ENCODE measurements at regions not wholly inside any gene's neighbourhood (a gene's known extent, or its start where the extent isn't known, plus 50 kb on each side); places are given as distances from the start of the nearest gene placed in this dataset.
"Not testable (repeated sequence)": the region's sequence is repeated elsewhere in the genome, so short reads cannot be mapped to it uniquely, and the experiment has no call there.

DNA sequence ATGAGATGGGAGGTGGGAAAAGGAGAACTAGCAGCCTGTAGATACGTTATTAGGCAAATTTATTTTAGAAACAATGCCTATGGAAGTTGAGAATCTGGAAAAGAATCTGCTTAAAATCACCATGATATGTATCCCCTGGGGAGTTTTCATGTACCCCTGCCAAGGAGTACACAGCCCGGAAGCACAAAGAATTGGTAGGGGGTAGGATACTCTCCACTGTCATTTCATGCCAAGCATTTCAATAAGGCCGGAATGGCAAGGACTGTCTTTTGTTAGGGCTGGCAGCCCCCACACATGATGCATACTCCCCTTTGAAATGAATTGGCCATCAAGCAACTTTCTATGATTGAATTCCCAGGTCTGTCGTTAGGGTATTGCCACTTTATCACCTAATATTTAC lies 111.5 kb upstream of the APP start:
- Mint-ChIP-seq H3K9me3 (no peaks in the 10 kb centered on the region), H3K36me3 (no peaks in the 10 kb centered on the region), H3K27ac (no peak overlapping the region), H3K4me3 (no peak overlapping the region), H3K4me1 (no peaks in the 10 kb centered on the region), H3K27me3 (no peaks in the 10 kb centered on the region)
- no peak for DNase-seq
- ATAC-seq (replicated peaks), result no peak

DNA sequence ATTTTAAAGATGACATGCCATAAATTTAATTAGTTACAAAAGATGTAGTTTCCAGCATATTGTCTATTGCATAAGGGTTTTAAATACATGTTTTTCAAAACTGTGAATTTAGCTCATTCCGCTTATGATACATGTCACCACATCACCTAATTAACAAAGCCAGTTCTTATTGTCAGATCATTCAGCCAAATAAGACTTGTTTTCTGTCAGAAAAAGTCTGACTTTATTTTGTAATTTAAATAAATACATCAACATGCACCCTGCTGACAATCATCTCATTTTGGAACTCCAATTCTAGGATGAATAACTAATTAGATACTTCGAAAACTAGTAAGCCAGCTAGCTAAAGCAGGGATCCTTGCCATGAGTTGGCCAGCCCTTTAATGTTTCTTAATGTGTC lies 110.9 kb upstream of the APP start:
- no peaks in the 10 kb centered on the region for H3K4me1 Mint-ChIP-seq
- H3K27ac Mint-ChIP-seq, result no peak overlapping the region
- H3K27me3 Mint-ChIP-seq, result no peaks in the 10 kb centered on the region
- no peak overlapping the region for H3K4me3 Mint-ChIP-seq
- H3K9me3 Mint-ChIP-seq, result peaks cover 0 to 2% of the 10 kb centered on the region in 2 donors
- DNase-seq, result no peak
- ATAC-seq (replicated peaks), result no peak
- no peaks in the 10 kb centered on the region for H3K36me3 Mint-ChIP-seq

DNA sequence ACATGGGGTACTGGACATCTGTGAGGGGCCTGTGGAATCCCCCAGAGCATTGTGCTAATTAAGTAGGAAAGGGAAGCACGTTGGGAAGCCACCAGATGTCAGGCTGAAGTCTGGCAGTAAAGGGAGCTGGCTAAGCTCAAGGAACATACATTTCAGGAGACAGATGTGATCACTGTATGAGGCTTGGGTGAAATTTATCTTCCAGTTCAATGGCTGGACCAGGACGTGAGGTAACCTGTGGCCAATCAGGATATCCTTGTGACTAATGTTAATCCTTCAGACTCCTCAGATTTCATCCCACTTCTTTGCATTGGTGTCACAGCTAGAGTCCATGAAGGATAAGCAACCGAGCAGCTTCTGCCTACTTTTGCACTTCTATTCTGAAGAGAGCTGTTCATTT lies 110.2 kb upstream of the APP start:
- Mint-ChIP-seq H3K27me3 (no peaks in the 10 kb centered on the region), H3K36me3 (no peaks in the 10 kb centered on the region), H3K9me3 (peaks cover 3 to 5% of the 10 kb centered on the region in 2 donors), H3K27ac (no peak overlapping the region), H3K4me1 (no peaks in the 10 kb centered on the region), H3K4me3 (no peak overlapping the region)
- ATAC-seq (replicated peaks) (no peak), DNase-seq (no peak)

DNA sequence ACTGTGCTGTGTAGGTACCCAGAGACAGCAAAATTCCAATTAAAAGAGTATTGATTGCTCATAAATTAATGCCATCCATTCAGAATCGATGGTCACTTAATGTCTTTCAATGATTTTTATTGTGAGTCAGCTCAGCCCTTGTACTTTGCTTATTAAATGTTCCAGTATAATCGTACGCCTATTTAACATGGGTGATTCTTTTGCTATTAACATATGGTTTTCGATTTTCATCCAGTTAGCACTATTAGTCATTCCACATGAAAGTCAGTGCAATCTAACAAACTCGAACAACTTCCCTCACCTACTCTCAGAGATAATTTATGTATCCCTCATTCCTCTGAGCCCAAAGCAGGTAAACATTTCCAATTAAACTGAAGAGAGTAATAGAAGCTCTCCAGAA lies 109.6 kb upstream of the APP start:
- DNase-seq, result no peak
- Mint-ChIP-seq H3K27me3 (no peaks in the 10 kb centered on the region), H3K9me3 (peaks cover 8 to 9% of the 10 kb centered on the region in 2 donors), H3K4me1 (no peaks in the 10 kb centered on the region), H3K4me3 (no peak overlapping the region), H3K36me3 (no peaks in the 10 kb centered on the region), H3K27ac (no peak overlapping the region)
- no peak for ATAC-seq (replicated peaks)

DNA sequence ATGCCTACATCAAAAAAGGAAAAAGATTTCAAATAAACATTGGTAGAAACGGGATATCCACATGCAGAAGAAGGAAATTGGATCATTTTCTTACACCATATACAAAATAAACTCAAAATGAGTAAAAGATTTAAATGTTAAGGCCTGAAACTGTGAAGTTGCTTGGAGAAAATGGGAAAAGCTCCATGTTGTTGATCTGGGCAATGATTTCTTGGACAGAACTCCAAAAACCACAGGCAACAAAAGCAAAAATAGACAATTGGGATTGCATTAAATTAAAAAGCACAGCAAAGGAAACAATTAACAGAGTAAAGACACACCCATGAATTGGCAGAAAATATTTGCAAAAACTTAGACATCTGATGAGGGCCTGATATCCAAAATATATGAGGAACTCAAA lies 105.2 kb upstream of the APP start:
- Mint-ChIP-seq H3K4me3 (no peak overlapping the region), H3K4me1 (no peaks in the 10 kb centered on the region), H3K27me3 (peaks cover 6% of the 10 kb centered on the region in 2 donors), H3K36me3 (peaks cover 0 to 3% of the 10 kb centered on the region in 2 donors), H3K27ac (no peak overlapping the region), H3K9me3 (peaks cover 34 to 36% of the 10 kb centered on the region in 2 donors)
- ATAC-seq (replicated peaks) (no peak), DNase-seq (no peak)

DNA sequence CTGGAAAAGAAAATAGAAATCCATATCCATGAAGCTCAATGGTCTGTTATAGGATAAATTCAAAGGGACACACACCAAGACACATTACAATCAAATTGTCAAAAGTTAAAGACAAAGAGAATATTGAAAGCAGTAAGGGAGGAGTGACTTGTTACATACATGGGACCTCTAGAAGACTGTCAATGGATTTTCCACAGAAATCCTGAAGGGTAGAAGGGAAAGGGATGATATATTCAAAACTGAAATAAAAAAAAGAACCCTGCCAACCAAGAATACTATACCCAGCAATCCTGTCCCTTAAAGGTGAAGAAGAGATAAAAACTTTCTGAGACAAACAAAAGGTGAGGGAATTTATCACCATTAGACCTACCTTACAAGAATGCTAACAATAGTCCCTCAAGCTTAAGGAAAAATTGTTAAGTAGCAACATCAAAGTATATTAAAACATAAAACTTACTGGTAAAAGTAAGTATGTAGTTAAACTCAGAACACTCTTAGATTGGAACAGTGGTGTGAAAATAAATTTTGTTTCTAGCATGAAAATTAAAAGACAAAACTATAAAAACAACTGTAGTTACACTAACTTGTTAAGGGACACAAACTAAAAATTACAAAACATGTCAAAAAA lies 103.2 kb upstream of the APP start:
- no peak for ATAC-seq (replicated peaks)
- Mint-ChIP-seq H3K36me3 (peaks cover 0 to 3% of the 10 kb centered on the region in 2 donors), H3K27me3 (peaks cover 8 to 17% of the 10 kb centered on the region in 2 donors), H3K4me3 (no peak overlapping the region), H3K4me1 (no peaks in the 10 kb centered on the region), H3K9me3 (peaks cover 36 to 38% of the 10 kb centered on the region in 2 donors), H3K27ac (no peak overlapping the region)
- DNase-seq, result no peak

DNA sequence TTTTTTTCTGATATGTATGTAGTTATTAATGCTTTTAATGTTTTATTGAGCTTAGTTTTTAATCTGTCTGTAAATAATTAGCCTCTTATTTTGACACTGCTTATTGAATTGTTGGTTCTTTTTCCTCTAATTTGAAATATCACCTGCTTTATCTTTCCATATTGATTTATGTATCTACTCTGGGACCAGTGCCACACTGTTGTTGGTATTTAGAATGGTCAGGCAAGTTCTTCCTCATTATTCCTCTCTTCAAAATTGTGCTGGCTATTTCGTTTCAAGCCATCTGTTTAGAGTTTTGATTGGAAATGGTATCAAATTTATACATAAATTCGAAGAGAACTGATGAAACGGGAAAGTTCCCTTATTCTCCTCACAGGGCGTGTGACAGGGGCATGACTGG lies 96.8 kb upstream of the APP start:
- Mint-ChIP-seq H3K9me3 (peaks cover 9 to 14% of the 10 kb centered on the region in 2 donors), H3K4me3 (no peak overlapping the region), H3K27ac (no peak overlapping the region), H3K4me1 (no peaks in the 10 kb centered on the region), H3K27me3 (peaks cover 12 to 26% of the 10 kb centered on the region in 2 donors), H3K36me3 (no peaks in the 10 kb centered on the region)
- ATAC-seq (replicated peaks) (no peak), DNase-seq (no peak)

DNA sequence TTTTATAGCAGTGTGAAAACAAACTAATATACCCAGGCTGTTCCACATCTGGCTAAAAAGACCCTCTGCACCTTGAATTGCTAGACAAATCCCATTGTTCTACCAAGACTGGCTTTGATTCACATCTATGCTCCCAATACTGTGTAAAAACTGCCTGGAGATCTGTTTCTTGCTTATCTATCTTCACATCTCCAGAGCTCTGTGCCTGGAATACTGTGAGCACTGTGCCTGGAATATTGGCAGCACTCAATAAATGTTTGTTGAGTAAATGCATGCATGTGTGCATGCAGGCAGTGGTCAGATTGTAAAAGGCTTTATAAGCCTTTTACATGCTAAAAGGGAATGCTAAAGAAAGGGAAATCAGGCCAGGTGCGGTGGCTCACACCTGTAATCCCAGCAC lies 75.5 kb upstream of the APP start:
- no peak for ATAC-seq (replicated peaks)
- no peaks in the 10 kb centered on the region for H3K9me3 Mint-ChIP-seq
- H3K36me3 Mint-ChIP-seq, result no peaks in the 10 kb centered on the region

DNA sequence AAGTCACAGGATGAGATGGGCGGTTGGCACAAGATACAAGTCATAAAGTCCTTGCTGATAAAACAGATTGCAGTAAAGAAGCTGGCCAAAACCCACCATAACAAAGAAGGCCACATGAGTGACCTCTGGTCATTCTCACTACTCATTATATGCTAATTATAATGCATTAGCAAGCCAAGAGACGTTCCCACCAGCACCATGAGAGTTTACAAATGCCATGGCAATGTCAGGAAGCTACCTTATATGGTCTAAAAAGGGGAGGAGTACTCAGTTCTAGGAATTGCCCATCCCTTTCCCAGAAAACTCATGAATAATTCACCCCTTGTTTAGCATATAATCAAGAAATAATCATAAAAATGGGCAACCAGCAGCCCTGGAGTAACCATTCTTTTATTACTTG lies 74.9 kb upstream of the APP start:
- Mint-ChIP-seq H3K36me3 (no peaks in the 10 kb centered on the region), H3K9me3 (no peaks in the 10 kb centered on the region), H3K4me3 (no peak overlapping the region), H3K27ac (no peak overlapping the region), H3K27me3 (peaks cover 8% of the 10 kb centered on the region in 2 donors), H3K4me1 (no peaks in the 10 kb centered on the region)
- DNase-seq (no peak), ATAC-seq (replicated peaks) (no peak)

More for the DNA sequence above, 75.5 kb upstream of the APP start:
- Mint-ChIP-seq H3K4me1 (no peaks in the 10 kb centered on the region), H3K27ac (no peak overlapping the region), H3K4me3 (no peak overlapping the region), H3K27me3 (peaks cover 8% of the 10 kb centered on the region in 2 donors)
- DNase-seq, result no peak

DNA sequence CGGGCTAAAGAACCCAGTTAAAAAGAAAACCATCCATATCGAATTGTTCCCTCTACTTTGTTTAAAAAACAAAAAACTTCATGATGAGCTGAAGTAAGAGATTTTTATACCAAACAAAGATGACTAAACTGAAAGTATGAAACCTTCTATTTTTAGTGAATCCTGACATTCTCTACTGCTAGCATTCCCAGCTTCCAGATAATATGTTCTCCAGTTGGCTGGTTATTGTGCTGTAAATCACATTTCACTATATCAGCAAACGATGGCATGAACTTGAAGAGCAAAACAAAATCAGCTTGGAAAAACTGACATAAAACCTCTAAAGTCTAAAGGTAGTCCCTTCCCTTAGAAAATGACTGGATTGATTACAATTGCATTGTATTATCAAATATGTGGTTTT lies 68.1 kb upstream of the APP start:
- Mint-ChIP-seq H3K4me3 (no peak overlapping the region), H3K36me3 (no peaks in the 10 kb centered on the region), H3K27ac (no peak overlapping the region), H3K4me1 (no peaks in the 10 kb centered on the region), H3K27me3 (peaks cover 0 to 8% of the 10 kb centered on the region in 2 donors), H3K9me3 (no peaks in the 10 kb centered on the region)
- DNase-seq, result no peak
- ATAC-seq (replicated peaks), result no peak

DNA sequence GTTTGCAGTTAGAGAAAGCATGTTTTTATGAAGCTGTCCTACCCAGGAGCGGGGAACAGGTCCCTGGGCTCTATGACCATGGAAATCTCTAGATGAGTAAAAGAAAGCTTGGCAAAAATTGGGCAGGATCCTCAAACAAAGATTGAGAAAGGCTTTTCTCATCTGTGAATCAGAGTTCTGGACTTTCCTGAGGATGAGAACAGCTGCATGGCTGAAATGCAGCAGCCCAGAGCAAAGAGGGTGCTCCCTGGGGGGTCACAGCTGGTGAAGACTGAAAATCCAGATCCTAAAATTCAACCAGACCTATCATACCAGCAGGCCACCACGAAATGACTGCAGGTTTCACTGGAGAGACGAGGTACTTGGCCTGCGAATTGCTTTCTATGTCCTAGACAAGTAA lies 65.7 kb upstream of the APP start:
- DNase-seq (no peak), ATAC-seq (replicated peaks) (no peak)
- H3K36me3 Mint-ChIP-seq, result no peaks in the 10 kb centered on the region
- H3K4me1 Mint-ChIP-seq, result no peaks in the 10 kb centered on the region
- H3K27me3 Mint-ChIP-seq, result peaks cover 5 to 8% of the 10 kb centered on the region in 2 donors
- H3K9me3 Mint-ChIP-seq, result no peaks in the 10 kb centered on the region
- H3K4me3 Mint-ChIP-seq, result no peak overlapping the region
- no peak overlapping the region for H3K27ac Mint-ChIP-seq

DNA sequence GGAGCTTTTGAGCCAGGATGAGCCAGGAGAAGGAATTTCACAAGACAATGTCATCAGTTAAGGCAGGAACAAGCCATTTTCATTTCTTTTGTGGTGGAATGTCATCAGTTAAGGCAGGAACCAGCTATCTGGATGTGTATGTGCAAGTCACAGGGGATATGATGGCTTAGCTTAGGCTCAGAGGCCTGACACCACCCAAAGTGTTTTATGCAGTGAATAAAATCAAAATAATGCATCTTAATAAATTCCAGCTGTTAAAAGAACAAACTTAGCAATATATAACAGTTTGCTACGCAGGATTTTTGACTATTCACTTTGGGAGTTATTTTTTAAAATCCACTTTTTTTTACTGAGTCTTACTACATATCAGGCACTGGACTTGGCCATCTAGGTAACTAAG lies 62.7 kb upstream of the APP start:
- H3K36me3 Mint-ChIP-seq; ATAC-seq (replicated peaks); H3K4me3 Mint-ChIP-seq; DNase-seq; H3K4me1 Mint-ChIP-seq; H3K27ac Mint-ChIP-seq; H3K9me3 Mint-ChIP-seq; H3K27me3 Mint-ChIP-seq: not testable (repeated sequence)

DNA sequence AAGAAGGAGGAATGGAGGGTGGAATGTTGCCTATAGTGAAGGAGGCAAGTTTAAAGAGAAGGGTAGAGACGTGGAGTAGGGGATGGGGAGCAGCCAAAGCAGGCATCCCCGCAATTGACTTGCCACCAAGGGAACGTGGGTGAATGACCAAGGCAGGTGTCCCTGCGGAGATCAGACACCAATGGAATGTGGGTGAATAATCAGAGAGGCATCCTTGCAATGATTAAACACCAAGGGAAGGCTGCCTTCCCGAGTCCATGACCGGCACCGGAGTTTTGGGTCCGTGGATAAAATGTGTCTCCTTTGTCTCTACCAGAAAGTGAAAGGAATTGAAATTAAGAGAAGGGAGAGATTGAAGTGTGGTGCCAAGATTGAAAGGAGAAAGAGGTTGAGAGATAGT lies 61.9 kb upstream of the APP start:
- H3K9me3 Mint-ChIP-seq; H3K4me3 Mint-ChIP-seq; ATAC-seq (replicated peaks): not testable (repeated sequence)

DNA sequence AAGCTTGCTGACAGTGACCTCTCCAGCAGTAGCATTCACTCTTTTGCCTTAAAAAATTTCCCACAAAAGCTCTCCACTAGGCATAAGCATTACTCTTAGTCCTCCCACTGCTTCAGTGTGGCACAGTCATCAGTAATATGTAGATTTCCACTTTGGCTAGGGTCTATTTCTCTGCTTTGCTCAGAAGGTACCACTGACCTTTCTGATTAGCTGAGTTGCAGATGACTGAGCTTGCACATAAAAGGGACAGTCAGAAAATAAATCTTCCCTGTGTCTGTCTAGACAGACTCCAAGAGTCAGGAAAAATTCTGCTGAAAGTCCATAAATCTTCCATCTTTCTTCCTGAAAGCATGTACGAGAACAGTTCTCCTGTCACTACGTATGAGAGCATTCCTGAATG lies 56.6 kb upstream of the APP start:
- DNase-seq (no peak), ATAC-seq (replicated peaks) (no peak)
- Mint-ChIP-seq H3K36me3 (no peaks in the 10 kb centered on the region), H3K9me3 (no peaks in the 10 kb centered on the region), H3K27ac (no peak overlapping the region), H3K4me3 (no peak overlapping the region), H3K27me3 (peaks cover 0 to 4% of the 10 kb centered on the region in 2 donors), H3K4me1 (no peaks in the 10 kb centered on the region)

More for the DNA sequence above, 61.9 kb upstream of the APP start:
- not testable (repeated sequence) for H3K36me3 Mint-ChIP-seq, H3K27me3 Mint-ChIP-seq, H3K27ac Mint-ChIP-seq, H3K4me1 Mint-ChIP-seq, DNase-seq

DNA sequence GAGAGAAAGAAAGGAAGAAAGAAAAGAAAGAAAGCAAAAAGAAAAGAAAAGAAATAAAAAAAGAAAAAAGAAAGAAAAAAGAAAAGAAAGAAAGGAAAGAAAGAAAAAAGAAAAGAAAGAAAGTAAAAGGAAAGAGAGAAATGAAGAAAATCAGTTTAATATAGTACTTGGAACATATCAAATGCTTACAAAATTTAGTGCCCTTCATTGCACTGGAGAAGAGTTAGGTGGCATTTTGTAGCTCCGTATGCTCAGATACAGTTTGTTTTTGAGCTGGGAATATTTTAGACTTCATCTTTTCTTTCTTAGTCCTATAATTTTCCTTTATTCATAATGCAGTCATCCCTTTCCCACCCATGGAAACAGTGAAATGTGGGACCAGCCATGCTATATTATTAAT lies 56.2 kb upstream of the APP start:
- no peak overlapping the region for H3K4me3 Mint-ChIP-seq
- H3K4me1 Mint-ChIP-seq, result no peaks in the 10 kb centered on the region
- H3K9me3 Mint-ChIP-seq, result no peaks in the 10 kb centered on the region
- H3K27me3 Mint-ChIP-seq, result peaks cover 0 to 4% of the 10 kb centered on the region in 2 donors
- ATAC-seq (replicated peaks), result no peak
- no peak for DNase-seq
- no peak overlapping the region for H3K27ac Mint-ChIP-seq
- H3K36me3 Mint-ChIP-seq, result no peaks in the 10 kb centered on the region

DNA sequence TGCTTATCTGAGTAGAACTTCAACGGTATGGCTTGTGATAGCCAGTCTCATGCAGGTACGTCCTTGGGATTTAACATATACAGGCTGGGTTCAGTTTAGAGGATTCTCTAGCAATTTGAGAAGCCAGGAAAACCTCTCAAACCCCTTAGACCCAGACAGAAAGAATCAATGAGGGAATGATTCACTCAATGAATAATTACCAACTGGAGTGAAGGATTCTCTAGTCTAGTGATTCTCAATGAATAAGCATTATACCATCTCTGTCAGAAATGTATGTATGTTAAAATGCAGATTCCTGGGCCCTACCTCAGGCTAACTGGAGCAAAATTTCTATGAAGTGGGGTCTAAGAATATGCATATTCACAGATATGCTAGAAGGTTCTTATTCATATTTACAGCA lies 54.5 kb upstream of the APP start:
- H3K36me3 Mint-ChIP-seq, result no peaks in the 10 kb centered on the region
- no peaks in the 10 kb centered on the region for H3K4me1 Mint-ChIP-seq
- ATAC-seq (replicated peaks), result no peak
- no peak for DNase-seq
- peaks cover 3 to 4% of the 10 kb centered on the region in 2 donors for H3K9me3 Mint-ChIP-seq
- H3K4me3 Mint-ChIP-seq, result no peak overlapping the region
- H3K27me3 Mint-ChIP-seq, result peaks cover 0 to 8% of the 10 kb centered on the region in 2 donors
- H3K27ac Mint-ChIP-seq, result no peak overlapping the region

All from stimulated activated naive B cell treated with anti-CD40 and anti-IgM and Interleukin-4, amounts not matched to agents 10 μg/mL and 1 μg/mL and 100 μg/mL, for 72 hours (primary cell).